H1 (cell line): ENCODE measurements at regions not wholly inside any gene's neighbourhood (a gene's known extent, or its start where the extent isn't known, plus 50 kb on each side); places are given as distances from the start of the nearest gene placed in this dataset.

Experiments
- CTCF ChIA-PET: fragments of 300-600 bp; sonication (Branson Sonifier 250); formaldehyde crosslinking; loops from one replicate; lab custom pipeline; 2021; ENCODE audit not compliant: partially characterized antibody; lab: Charles Lee
- POLR2A ChIA-PET: fragments of 300-600 bp; sonication (Branson Sonifier 250); formaldehyde crosslinking; loops from one replicate; lab custom pipeline; 2021; ENCODE audit warnings: inconsistent platforms; ENCODE audit not compliant: partially characterized antibody; lab: Charles Lee
- DNase-seq, 2 experiments: peaks; one replicate each; pipeline versions ENCODE4 v3.0.0 to v3.0.0-alpha.2; 2010 to 2022; ENCODE audit warnings: low spot score in 2 of 2, low read depth in 1 of 2, mixed read lengths in 1 of 2
- FAIRE-seq: peaks from 2 replicates; lab custom pipeline; 2011; peaks lifted over from hg19 to GRCh38; lab: Jason Lieb, UNC
- H2AFZ ChIP-seq: 2 replicates; pipeline ENCODE4 v1.8.1; 2012; ENCODE audit warnings: low read length, inconsistent platforms
- H2AK5ac ChIP-seq: 2 replicates; pipeline ENCODE4 v1.6.1; 2013; ENCODE audit warnings: low read depth, low read length
- H2BK120ac ChIP-seq: replicated peaks from 2 replicates; pipeline ENCODE3; 2013; ENCODE audit warnings: low read depth, low read length, inconsistent platforms
- H2BK12ac ChIP-seq: 2 replicates; pipeline ENCODE4 v1.6.1; 2013; ENCODE audit warnings: low read depth, low read length
- H2BK15ac ChIP-seq: 2 replicates; pipeline ENCODE4 v1.6.1; 2013; ENCODE audit warnings: low read length
- H2BK20ac ChIP-seq: 2 replicates; pipeline ENCODE4 v1.6.1; 2013; ENCODE audit warnings: low read length
- H2BK5ac ChIP-seq: 2 replicates; pipeline ENCODE4 v1.6.1; 2013; ENCODE audit warnings: low read depth, low read length
- H3K14ac ChIP-seq: 2 replicates; pipeline ENCODE4 v1.6.1; 2013; ENCODE audit warnings: inconsistent platforms; ENCODE audit not compliant: insufficient read length
- H3K18ac ChIP-seq: 2 replicates; pipeline ENCODE4 v1.6.1; 2013; ENCODE audit warnings: low read length; ENCODE audit errors: extremely low read depth
- H3K23ac ChIP-seq: 2 replicates; pipeline ENCODE4 v1.6.1; 2013; ENCODE audit warnings: inconsistent platforms; ENCODE audit not compliant: insufficient read length
- H3K23me2 ChIP-seq: 2 replicates; pipeline ENCODE4 v1.6.1; 2013; ENCODE audit warnings: low read depth, low read length
- H3K27ac ChIP-seq: 2 replicates; pipeline ENCODE4 v1.6.1; 2011; ENCODE audit warnings: low read depth, low read length, inconsistent platforms
- H3K27me3 ChIP-seq, 4 experiments: replicated peaks in 1 of 4; 1 replicate in 1 of 4; 2 replicates in 3 of 4; pipeline versions ENCODE4 v1.6.1 to v1.8.1; 2011 to 2013; ENCODE audit warnings: low read length in 3 of 4, mild to moderate bottlenecking in 3 of 4, inconsistent platforms in 2 of 4, mixed read lengths in 2 of 4, moderate library complexity in 1 of 4; ENCODE audit not compliant: control insufficient read depth in 3 of 4, insufficient read depth in 3 of 4; ENCODE audit errors: extremely low read depth in 1 of 4
- H3K36me3 ChIP-seq, 4 experiments: 2 replicates each; pipeline versions ENCODE4 v1.6.1 to v1.8.1; 2011 to 2013; ENCODE audit warnings: mild to moderate bottlenecking in 4 of 4, low read length in 3 of 4, moderate library complexity in 2 of 4, control low read depth in 1 of 4, inconsistent platforms in 1 of 4; ENCODE audit not compliant: insufficient read depth in 4 of 4, control insufficient read depth in 2 of 4
- H3K4ac ChIP-seq: replicated peaks from 2 replicates; pipeline ENCODE3; 2013; ENCODE audit warnings: low read length, low read depth, mixed read lengths, inconsistent platforms; ENCODE audit not compliant: insufficient read length
- H3K4me1 ChIP-seq, 4 experiments: replicated peaks in 1 of 4; 1 replicate in 1 of 4; 2 replicates in 3 of 4; pipeline versions ENCODE4 v1.6.1 to v1.8.1; 2011 to 2013; ENCODE audit warnings: low read length in 3 of 4, inconsistent platforms in 2 of 4, mixed read lengths in 1 of 4; ENCODE audit not compliant: insufficient read depth in 4 of 4, control insufficient read depth in 3 of 4
- H3K4me2 ChIP-seq, 2 experiments: 2 replicates each; pipeline versions ENCODE4 v1.6.1 to v1.8.1; 2011 to 2013; ENCODE audit warnings: low read depth in 2 of 2, low read length in 2 of 2, control low read depth in 1 of 2, inconsistent platforms in 1 of 2, mild to moderate bottlenecking in 1 of 2; ENCODE audit not compliant: insufficient read depth in 1 of 2
- H3K4me3 ChIP-seq, 4 experiments: fragments of 200-600, 300-600 bp in 1 of 4; sonication (generic), shearing (Covaris generic), sonication (Bioruptor Twin) in 1 of 4; 2 replicates each; pipeline versions ENCODE4 v1.5.1 to v1.8.1; 2011 to 2016; ENCODE audit warnings: low read length in 4 of 4, low read depth in 3 of 4, control low read depth in 2 of 4, inconsistent platforms in 2 of 4, mild to moderate bottlenecking in 2 of 4, mixed read lengths in 1 of 4, moderate library complexity in 1 of 4; ENCODE audit not compliant: insufficient read depth in 2 of 4; ENCODE audit errors: extremely low read depth in 1 of 4
- H3K56ac ChIP-seq: replicated peaks from 2 replicates; pipeline ENCODE3; 2013; ENCODE audit warnings: low read depth, mild to moderate bottlenecking, mixed read lengths, low read length, inconsistent platforms; ENCODE audit not compliant: insufficient read length
- H3K79me1 ChIP-seq: 2 replicates; pipeline ENCODE4 v1.6.1; 2013; ENCODE audit warnings: low read depth, low read length, control low read depth
- H3K79me2 ChIP-seq, 2 experiments: 2 replicates each; pipeline versions ENCODE4 v1.6.1 to v1.8.1; 2012 to 2013; ENCODE audit warnings: low read length in 2 of 2, mild to moderate bottlenecking in 2 of 2, inconsistent platforms in 1 of 2; ENCODE audit not compliant: insufficient read depth in 2 of 2, control insufficient read depth in 1 of 2
- H3K9ac ChIP-seq, 4 experiments: replicated peaks in 1 of 4; 1 replicate in 1 of 4; 2 replicates in 3 of 4; pipeline versions ENCODE4 v1.6.1 to v1.8.1; 2011 to 2013; ENCODE audit warnings: low read depth in 3 of 4, low read length in 3 of 4, control low read depth in 2 of 4, mild to moderate bottlenecking in 2 of 4, moderate library complexity in 2 of 4, inconsistent platforms in 1 of 4; ENCODE audit errors: extremely low read depth in 1 of 4
- H3K9me3 ChIP-seq, 2 experiments: 2 replicates each; pipeline versions ENCODE4 v1.6.1 to v1.8.1; 2012 to 2013; ENCODE audit warnings: mild to moderate bottlenecking in 2 of 2, moderate library complexity in 2 of 2, control low read depth in 1 of 2, inconsistent platforms in 1 of 2, low read depth in 1 of 2, low read length in 1 of 2, mixed read lengths in 1 of 2; ENCODE audit not compliant: insufficient read depth in 2 of 2
- H4K20me1 ChIP-seq, 2 experiments: replicated peaks in 1 of 2; 2 replicates each; pipeline versions ENCODE3 to v1.8.1; 2011 to 2013; ENCODE audit warnings: inconsistent platforms in 2 of 2, low read length in 2 of 2, mild to moderate bottlenecking in 1 of 2; ENCODE audit not compliant: insufficient read depth in 2 of 2, control insufficient read depth in 1 of 2
- H4K5ac ChIP-seq: 2 replicates; pipeline ENCODE4 v1.6.1; 2013; ENCODE audit warnings: low read length, low read depth, mixed read lengths, inconsistent platforms; ENCODE audit not compliant: insufficient read length
- H4K8ac ChIP-seq: 2 replicates; pipeline ENCODE4 v1.8.0; 2013; ENCODE audit warnings: mild to moderate bottlenecking, moderate library complexity, low read length, inconsistent platforms; ENCODE audit not compliant: insufficient read depth; ENCODE audit errors: extremely low read depth
- H4K91ac ChIP-seq: replicated peaks from 2 replicates; pipeline ENCODE3; 2013; ENCODE audit warnings: low read length, mixed read lengths, inconsistent platforms; ENCODE audit not compliant: insufficient read length
- ASH2L ChIP-seq: fragments of 200-600, 300-600 bp; sonication (generic); IDR thresholded peaks from one replicate; pipeline ENCODE4 v1.7.1; 2017; ENCODE audit warnings: low read length
- ATF3 ChIP-seq: IDR thresholded peaks from 2 replicates; pipeline ENCODE4 v1.6.1; 2011; ENCODE audit warnings: low read depth, mild to moderate bottlenecking, low read length; ENCODE audit not compliant: insufficient read depth
- KDM4A ChIP-seq: IDR thresholded peaks from one replicate; pipeline ENCODE4 v1.7.1; 2012; ENCODE audit warnings: low read depth, mild to moderate bottlenecking, moderate library complexity, low read length, inconsistent platforms; ENCODE audit not compliant: severe bottlenecking
- POLR2A ChIP-seq, 2 experiments: IDR thresholded peaks; 1 replicate in 1 of 2; 2 replicates in 1 of 2; pipeline ENCODE4 v1.6.1; 2011; ENCODE audit warnings: low read depth in 2 of 2, low read length in 2 of 2, mild to moderate bottlenecking in 2 of 2; ENCODE audit errors: control extremely low read depth in 1 of 2
- RFX5 ChIP-seq: IDR thresholded peaks from 2 replicates; pipeline ENCODE4 v1.6.1; 2011; ENCODE audit warnings: low read depth, low read length, improper control_type of control experiment, borderline replicate concordance
- SIN3A ChIP-seq, 2 experiments: IDR thresholded peaks in 1 of 2; conservative IDR thresholded peaks in 1 of 2; 2 replicates each; pipeline ENCODE4 v1.6.1; 2011 to 2012; ENCODE audit warnings: low read length in 2 of 2, improper control_type of control experiment in 1 of 2, low read depth in 1 of 2, mild to moderate bottlenecking in 1 of 2
- YY1 ChIP-seq: IDR thresholded peaks from 2 replicates; pipeline ENCODE4 v1.6.1; 2011; ENCODE audit warnings: low read depth, mild to moderate bottlenecking, low read length
- WGBS, 2 experiments: shearing (Covaris generic) in 1 of 2; methylation state at CpG; one replicate each; pipeline versions ENCODE4 v1.1.6 to v1.1.7; 2013 to 2015; ENCODE audit warnings: low lambda C conversion rate in 2 of 2, mixed read lengths in 2 of 2, inconsistent platforms in 1 of 2, low coverage in 1 of 2, missing lambda C conversion rate in 1 of 2; ENCODE audit not compliant: insufficient replicate concordance in 2 of 2, insufficient coverage in 1 of 2, insufficient read length in 1 of 2; ENCODE audit errors: extremely low coverage in 1 of 2, missing lambda C conversion rate in 1 of 2; 5-methylcytosine and 5-hydroxymethylcytosine counted together

GRCh38 chr2:191557841-191558240 lies 120.1 kb upstream of the NABP1 start:
- Histone ChIP-seq H2BK12ac (no peak overlapping the region), H3K4me1 (no peaks in the 10 kb centered on the region), H2AK5ac (no peak overlapping the region), H3K4me3 (no peak overlapping the region), H3K4me2 (no peak overlapping the region), H3K4ac (no peak overlapping the region), H2BK20ac (no peak overlapping the region), H3K23me2 (no peaks in the 10 kb centered on the region), H3K23ac (no peak overlapping the region), H4K5ac (no peak overlapping the region), H3K79me1 (no peaks in the 10 kb centered on the region), H3K36me3 (no peaks in the 10 kb centered on the region), H4K8ac (peak overlapping the region; percentile 37; the same call in 1 of the 2 replicates), H3K14ac (no peak overlapping the region), H3K9me3 (no peaks in the 10 kb centered on the region), H3K9ac (no peak overlapping the region), H2BK5ac (no peak overlapping the region), H4K91ac (no peak overlapping the region), H3K79me2 (no peaks in the 10 kb centered on the region), H3K27ac (no peak overlapping the region), H2AFZ (no peak overlapping the region), H3K18ac (no peak overlapping the region), H2BK120ac (no peak overlapping the region), H3K27me3 (no peaks in the 10 kb centered on the region), H3K56ac (no peak overlapping the region), H2BK15ac (no peak overlapping the region), H4K20me1 (no peaks in the 10 kb centered on the region)
- POLR2A ChIA-PET = no interaction called here
- TF ChIP-seq KDM4A (no peak), RFX5 (no peak), YY1 (no peak), ATF3 (no peak), POLR2A (IDR thresholded peaks at IDR 0.05; ENCODE audit: control extremely low read depth in 1 of 2, low read depth in 2 of 2, low read length in 2 of 2) (no peak), SIN3A (conservative IDR thresholded peaks at IDR 0.05 in 1 of 2, IDR thresholded peaks at IDR 0.05 in 1 of 2; ENCODE audit: low read depth in 1 of 2, low read length in 2 of 2) (no peak), ASH2L (no peak)
- DNase-seq (no peak), FAIRE-seq (no peak)
- CTCF ChIA-PET = interaction anchor here (0.9 to 2.0 kb wide), 5 partner anchors 9 to 605 kb away, joined by 3 to 7 read pairs (median 4); no protein-coding TSS in a partner anchor
- WGBS, 2 experiments = 93% methylated on average over 5 of the region's 5 CpGs; no CpG with 5 or more reads in 1 of the 2 experiments
